Head of caudate nucleus (tissue), 42 donors: ENCODE measurements at regions not wholly inside any gene's neighbourhood (a gene's known extent, or its start where the extent isn't known, plus 50 kb on each side); places are given as distances from the start of the nearest gene placed in this dataset.
A peak's percentile ranks its signal among the peaks of the same experiment; 100 is the strongest.
"Not testable (repeated sequence)": the region's sequence is repeated elsewhere in the genome, so short reads cannot be mapped to it uniquely, and the experiment has no call there.

Experiments used
- DNase-seq, 42 donors: peaks; one replicate each; pipeline versions ENCODE4 v3.0.0 to v3.0.0-alpha.2; 2020 to 2021; ENCODE audit warnings: mixed read lengths in 7 of 42
- intact Hi-C: fragments of 100-400 bp; cut with DNase I; formaldehyde crosslinking; loops from one replicate; pipeline ENCODE4 v1.15.0; 2022

DNA sequence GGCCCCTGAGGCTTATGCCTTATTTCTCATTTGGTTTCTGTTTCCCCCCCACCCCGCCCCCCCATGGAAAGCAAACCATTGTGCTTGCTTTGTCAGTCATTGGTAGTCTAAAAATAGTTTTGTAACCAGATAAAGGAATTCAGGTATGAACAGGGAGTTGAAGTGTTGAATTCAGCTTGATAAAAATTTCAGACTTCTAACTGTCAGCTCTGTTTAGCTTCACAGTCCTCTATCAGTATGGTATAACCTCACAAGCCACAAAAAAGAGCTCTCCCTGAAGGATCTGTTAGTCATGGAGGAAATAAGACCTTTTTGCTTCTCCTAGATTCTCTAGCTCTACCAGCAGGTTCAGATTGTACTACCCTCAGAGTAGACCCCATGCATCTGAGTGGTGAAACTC, 378.1 kb downstream of the TMEM38B start:
- intact Hi-C loops = no loop called here
- DNase-seq = no peak

DNA sequence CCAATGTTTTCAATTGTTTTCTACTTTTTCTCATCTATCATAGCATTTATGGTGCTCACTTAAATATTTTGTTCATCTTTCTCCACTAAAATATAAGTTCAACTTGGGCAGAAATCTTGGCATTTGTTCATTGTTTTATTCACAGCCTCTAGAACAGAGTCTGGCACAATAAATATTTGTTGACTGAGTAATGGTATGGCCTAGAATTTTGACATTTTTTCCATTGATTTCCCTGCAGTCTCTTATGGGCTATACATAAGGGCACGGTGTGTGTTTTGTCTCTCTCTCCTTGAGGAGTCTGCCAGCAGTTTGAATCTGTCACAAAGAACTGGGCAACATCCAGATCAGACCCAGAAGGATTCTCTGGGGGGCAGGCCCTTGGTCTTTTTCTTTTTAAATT, 379.7 kb downstream of the TMEM38B start:
- intact Hi-C loops = no loop called here
- no peak for DNase-seq

DNA sequence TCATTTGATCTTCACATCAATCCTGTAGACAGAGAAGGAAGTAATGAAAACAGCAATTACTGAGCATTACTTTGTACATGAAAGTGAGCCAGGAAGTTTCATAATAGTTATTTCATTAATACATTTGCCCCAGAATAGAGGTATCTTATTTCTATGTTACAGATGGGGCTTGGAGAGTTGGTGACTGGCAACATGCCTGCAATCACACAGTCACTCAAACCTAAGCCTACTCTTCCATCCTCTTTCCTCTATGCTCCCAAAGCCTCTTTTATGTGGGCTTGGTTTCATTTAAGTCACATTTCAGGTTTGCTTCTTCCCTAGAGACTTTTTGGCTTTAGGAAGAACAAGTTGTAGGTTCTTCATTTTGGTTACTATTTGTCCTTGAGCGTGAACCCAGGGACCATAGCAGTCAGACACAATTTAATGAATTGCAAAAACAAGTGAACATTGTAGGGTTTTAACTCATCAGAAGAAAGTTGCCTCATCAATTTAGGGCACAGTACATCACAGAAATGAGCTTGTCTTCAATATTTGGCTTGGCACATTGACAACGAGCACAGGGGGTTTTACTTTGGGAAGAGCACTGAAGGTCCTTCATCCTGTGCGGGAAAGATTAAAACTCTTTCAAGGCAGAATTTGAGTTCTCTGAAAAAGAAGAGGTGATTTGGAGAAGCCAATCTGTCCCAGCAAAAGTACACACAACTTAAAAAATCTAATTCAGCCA, 381.1 kb downstream of the TMEM38B start:
- intact Hi-C loops = no loop called here
- DNase-seq = no peak

GRCh38 chr9:106075960-106076327, 381.6 kb downstream of the TMEM38B start:
- DNase-seq = no peak
- intact Hi-C loops = no loop called here

GRCh38 chr9:106076711-106077110, 382.4 kb downstream of the TMEM38B start:
- intact Hi-C loops = no loop called here
- DNase-seq = no peak

- intact Hi-C loops = no loop called here
- DNase-seq = peak in 17 of 42 donors; percentile 2 to 44 (median 12)
These were observed 383.4 kb downstream of the TMEM38B start for GRCh38 chr9:106077731-106078130.

GRCh38 chr9:106082621-106083020, 388.3 kb downstream of the TMEM38B start:
- intact Hi-C loops = no loop called here
- no peak for DNase-seq

DNA sequence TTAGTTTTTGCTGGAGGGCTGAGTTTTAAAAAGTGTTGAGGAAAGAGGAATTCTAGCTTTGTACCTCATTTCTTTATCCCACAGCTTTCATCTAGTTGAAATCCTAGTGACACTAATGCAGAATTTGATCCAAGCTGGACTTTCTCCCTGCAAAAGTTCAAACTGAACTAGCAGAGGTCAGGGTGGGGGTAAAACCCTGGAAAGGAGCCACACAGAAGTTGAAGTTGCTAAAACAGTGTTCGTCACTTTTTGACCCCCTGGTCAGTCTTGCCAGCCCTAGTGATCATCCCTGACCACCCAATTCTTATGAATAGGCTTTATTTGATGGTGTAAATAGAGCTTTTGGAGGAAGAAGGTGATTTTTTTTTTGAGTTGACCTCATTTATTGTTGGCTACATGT, 390.4 kb downstream of the TMEM38B start:
- DNase-seq = no peak
- intact Hi-C loops = no loop called here

- no peak for DNase-seq
- intact Hi-C loops = no loop called here
These were observed 391.1 kb downstream of the TMEM38B start for GRCh38 chr9:106085479-106085878.

DNA sequence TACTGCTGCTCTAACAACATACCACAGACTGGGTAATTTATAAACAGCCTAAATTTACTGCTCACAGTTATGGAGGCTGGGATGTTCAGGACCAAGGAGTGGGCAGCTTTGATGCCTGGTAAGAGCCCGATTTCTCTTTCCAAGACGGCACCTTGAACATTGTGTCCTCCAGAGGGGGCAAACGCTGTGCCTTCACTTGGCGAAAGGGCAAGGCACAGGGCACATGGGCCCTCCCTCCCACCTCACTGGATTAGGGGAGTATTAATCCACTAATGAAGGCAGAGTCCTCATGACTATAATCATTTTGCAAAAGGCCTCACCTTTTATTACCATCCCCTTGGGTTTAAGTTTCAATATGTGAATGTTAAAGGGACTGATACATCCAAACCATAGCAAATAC, 397.7 kb downstream of the TMEM38B start:
- no peak for DNase-seq
- intact Hi-C loops = no loop called here

DNA sequence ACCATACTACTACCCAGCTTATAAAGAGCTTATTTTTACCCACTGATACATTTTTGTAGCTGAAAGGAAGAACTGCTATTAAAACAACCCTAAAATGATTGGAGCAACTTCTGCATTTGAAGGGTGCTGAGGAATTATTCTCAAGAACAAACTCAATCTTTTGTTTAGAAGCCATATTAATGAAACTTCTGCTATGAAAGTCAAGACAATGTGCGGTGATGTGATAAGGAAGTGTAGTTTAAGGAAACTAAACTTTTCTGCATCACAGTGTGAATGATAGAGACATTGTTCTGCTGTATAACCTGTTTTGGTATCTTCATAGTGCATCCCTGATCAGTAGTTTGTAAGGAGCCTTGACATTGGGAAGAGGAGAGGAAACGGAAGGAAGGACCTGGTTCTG, 408.5 kb downstream of the TMEM38B start:
- intact Hi-C loops = no loop called here
- no peak for DNase-seq

GRCh38 chr9:106104887-106105286, 410.5 kb downstream of the TMEM38B start:
- intact Hi-C loops = no loop called here
- DNase-seq = no peak

DNA sequence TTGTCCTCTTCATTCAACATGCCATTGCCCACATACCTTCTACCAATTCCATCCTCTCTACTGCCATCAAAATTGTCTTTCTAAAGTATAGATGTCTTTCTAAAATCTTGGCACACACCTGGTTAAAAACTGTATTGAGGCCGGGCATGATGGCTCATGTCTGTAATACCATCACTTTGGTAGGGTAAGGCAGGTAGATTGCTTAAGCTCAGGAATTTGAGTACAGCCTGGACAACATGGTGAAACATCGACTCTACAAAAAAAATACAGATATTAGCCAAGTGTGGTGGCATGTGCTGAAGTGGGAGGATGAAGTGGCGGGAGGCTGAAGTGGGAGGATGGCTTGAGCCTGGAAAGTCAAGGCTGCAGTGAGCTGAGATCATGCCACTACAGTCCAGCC, 412.1 kb downstream of the TMEM38B start:
- DNase-seq = no peak
- intact Hi-C loops = no loop called here

GRCh38 chr9:106107716-106108115, 413.4 kb downstream of the TMEM38B start:
- intact Hi-C loops = no loop called here
- DNase-seq = no peak

- intact Hi-C loops = not testable (repeated sequence)
These were observed 415.4 kb downstream of the TMEM38B start for GRCh38 chr9:106109706-106110105.

GRCh38 chr9:106110483-106110882, 416.1 kb downstream of the TMEM38B start:
- intact Hi-C loops = no loop called here
- DNase-seq = no peak

More at GRCh38 chr9:106109706-106110105, 415.4 kb downstream of the TMEM38B start:
- DNase-seq = not testable (repeated sequence)

DNA sequence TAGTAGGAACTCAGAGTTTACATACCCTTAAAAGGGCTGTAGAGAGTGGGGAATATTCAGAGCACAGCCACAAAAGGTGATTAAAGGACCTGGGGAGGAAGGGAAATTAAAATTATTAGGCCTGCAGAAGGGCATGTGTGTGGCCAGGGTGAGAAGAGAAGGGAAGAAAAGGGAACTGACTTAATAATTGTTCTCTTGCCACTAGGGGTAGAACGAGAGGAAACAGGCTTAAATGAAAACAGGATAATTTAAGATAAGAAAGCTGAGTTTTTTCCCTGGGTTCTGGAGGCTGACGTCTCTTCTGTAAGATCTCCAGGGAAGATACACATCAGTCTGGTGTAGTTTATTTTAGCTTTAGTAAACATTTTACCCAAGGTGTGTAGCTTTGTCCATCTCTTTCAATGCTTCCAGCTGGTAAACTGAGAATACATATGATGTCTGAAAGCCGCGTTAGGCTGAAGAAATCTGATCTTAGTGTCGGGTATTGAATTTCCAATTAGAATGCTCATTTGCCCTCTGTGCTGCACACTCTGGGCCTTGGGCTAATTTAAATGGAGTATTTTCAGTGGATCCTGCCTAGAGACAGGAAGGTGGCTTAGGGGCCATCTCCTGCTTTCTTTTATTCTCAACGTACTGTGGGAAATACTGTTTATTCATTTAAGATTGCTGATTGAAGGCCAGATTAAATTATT, 416.8 kb downstream of the TMEM38B start:
- no peak for DNase-seq
- intact Hi-C loops = no loop called here

DNA sequence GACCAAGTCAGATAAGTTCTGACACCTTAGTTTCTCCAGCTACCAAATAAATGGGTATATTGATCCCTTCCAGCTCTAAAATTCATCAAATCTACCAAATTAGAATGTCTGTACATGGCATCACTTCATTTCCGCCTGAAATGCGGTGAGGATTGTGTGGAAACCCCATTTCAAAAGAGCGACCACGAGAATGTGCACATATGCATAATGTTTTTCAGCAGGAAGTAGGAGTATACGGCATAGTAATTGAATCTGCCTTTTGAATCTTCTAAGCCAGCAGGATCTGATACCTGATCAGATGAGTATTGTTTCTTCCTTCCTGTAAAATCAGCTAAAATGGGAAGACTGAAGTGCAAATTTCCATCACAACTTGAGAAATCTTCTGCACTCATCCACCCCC, 418.6 kb downstream of the TMEM38B start:
- DNase-seq = peak in 1 of 42 donors; percentile 2
- intact Hi-C loops = no loop called here

GRCh38 chr9:106119176-106119575, 424.8 kb downstream of the TMEM38B start:
- no peak for DNase-seq
- intact Hi-C loops = no loop called here

DNA sequence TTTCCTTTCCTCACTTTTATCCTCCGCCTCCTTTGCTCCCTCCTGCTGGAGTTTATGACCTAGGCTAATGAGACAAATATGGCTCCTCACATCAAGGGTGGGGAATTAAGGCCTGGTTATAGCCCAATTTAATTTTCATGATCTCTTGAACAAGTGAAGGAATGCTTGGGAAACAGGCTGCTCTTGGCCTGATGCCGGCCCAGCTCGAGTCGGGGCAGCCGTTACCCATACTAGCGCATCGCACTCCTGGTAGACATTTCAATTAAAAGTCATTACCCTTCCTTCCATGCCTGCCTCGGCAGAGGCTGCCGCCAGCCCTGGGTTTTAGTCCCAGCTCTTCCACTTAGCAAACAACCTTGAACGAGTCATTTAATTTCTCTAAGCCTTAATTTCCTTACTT, 425.7 kb downstream of the TMEM38B start:
- intact Hi-C loops = no loop called here
- DNase-seq = no peak

DNA sequence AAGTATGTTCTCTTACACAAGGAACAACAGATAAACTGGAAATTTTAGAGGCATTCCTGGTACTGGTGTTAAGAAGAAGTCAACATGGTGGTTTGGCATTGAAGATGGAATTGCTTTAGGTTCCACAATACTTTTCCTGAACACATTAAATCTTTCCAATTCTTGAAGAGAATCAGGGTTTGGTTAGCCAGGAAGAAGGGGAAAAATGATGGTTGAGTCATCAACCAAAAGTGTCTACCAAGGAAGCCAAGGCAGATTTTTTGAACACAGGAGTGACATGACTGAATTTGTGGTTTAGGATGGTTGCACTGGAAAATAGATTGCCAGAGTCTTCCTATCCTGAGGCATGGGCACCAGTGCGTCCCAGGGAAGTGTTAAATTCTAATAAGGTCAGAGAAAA, 433.4 kb downstream of the TMEM38B start:
- intact Hi-C loops = no loop called here
- no peak for DNase-seq
